AG09309 (cell line): ENCODE measurements at regions not wholly inside any gene's neighbourhood (a gene's known extent, or its start where the extent isn't known, plus 50 kb on each side); places are given as distances from the start of the nearest gene placed in this dataset.

ENCODE experiments used
- DNase-seq: peaks from one replicate; pipeline ENCODE4 v3.0.0-alpha.2; 2010; ENCODE audit warnings: low read depth
- H3K4me3 ChIP-seq: 2 replicates; pipeline ENCODE4 v1.5.1; 2011; ENCODE audit warnings: mild to moderate bottlenecking, low read depth, low read length, moderate library complexity; ENCODE audit not compliant: control insufficient read depth
- CTCF ChIP-seq: IDR thresholded peaks from 2 replicates; pipeline ENCODE4 v1.5.1; 2011; ENCODE audit warnings: mild to moderate bottlenecking, low read depth, low read length, inconsistent platforms; ENCODE audit not compliant: insufficient read depth, control insufficient read depth; ENCODE audit errors: missing control alignments

- no peak for DNase-seq
- H3K4me3 ChIP-seq = no peak overlapping the region
- TF ChIP-seq CTCF = no peak
Measured at GRCh38 chr6:50990750-50991446, 172.2 kb downstream of the TFAP2B start.

DNA sequence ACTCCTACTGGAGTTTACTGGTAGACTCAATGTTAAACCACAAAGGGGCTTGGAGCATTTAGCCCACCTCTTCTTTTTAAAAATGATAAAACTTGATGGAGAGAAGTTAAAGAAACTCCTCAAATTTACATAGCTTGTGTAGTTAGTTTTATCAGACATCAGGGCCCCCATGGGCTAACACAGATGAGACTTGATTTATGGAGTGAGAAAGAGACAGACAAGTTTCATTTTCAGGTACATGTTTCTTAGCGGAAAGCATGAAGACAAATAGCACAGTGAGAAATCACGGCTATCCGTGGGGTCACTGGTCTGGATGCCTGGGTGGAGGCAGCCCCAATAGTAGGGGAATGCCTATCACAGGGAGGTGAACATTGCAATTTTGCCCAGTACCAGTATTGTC lies 173.6 kb downstream of the TFAP2B start:
- DNase-seq = no peak
- TF ChIP-seq CTCF = no peak
- no peak overlapping the region for H3K4me3 ChIP-seq

DNA sequence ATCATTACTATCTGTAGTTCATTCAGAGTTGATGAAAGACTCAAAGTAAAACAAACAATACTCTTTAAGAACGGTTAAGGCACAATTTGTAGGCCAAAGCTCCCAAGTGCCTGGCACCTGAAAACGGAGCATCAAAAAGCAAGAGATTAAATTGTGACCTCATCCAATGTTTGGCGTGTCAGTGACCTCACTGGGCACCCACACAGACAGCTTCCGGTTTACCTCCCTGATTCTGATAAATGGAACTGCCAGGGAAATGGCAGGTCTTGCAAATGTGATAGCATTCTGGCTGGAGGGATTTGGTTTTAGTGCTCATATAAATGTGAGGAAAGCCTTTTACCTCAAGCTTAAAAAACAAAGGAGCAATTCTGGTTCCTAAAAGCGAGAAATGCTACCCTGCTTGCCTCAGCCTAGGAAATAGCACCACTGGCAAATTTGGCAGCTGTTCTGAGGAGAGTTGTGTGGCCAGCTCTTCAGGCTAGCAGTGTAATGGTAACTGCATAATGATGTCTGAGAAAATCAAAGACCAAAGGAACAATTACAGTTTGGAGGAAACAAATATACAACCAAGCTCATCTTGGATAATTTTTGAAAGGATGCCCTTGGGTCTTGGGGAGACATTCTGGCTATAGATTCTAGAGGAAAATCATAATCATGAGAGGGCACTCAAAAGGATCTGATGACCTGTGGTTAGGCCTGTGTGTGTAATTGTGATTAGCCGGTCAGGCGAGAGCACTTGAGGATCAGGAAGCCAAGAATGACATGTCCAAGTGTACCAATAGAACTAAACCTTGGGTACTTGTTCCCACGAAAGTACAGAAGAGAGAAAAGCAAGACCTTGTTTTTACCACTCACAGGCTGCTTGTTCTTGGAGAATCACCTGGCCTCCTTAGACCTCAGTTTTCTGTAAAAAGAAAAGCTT lies 174.3 kb downstream of the TFAP2B start:
- no peak for TF ChIP-seq CTCF
- DNase-seq = no peak
- no peak overlapping the region for H3K4me3 ChIP-seq

GRCh38 chr6:50993941-50994720 lies 175.5 kb downstream of the TFAP2B start:
- no peak overlapping the region for H3K4me3 ChIP-seq
- no peak for TF ChIP-seq CTCF
- DNase-seq = no peak

- DNase-seq = no peak
- TF ChIP-seq CTCF = no peak
- H3K4me3 ChIP-seq = no peak overlapping the region
Measured at GRCh38 chr6:50995036-50995435, 176.4 kb downstream of the TFAP2B start.

GRCh38 chr6:50998905-50999304 lies 180.2 kb downstream of the TFAP2B start:
- H3K4me3 ChIP-seq = no peak overlapping the region
- no peak for TF ChIP-seq CTCF
- no peak for DNase-seq
